ENCODE measurements at regions not wholly inside any gene's neighbourhood (a gene's known extent, or its start where the extent isn't known, plus 50 kb on each side); places are given as distances from the start of the nearest gene placed in this dataset.

DNA sequence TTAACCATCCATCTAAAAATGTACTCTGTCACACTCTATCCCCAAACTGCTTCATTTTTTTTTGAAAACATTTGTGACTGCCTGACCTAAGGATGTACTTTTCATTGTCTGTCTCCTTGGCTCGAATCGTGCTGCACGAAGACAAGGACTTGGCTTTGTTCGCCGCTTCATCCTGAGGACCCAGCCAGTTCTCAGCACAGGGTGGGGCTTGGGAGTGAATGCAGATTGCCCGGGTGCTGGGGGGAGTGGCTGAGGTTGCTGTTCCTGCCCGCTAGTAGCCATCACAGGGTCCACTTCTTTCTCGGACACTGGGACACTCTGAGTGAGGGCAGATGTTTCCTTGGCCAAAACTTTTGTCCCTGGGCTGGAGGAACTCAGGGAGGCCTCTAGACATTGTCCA lies 70.1 kb upstream of the CLCN4 start:
- DNase-seq, result no peak

DNA sequence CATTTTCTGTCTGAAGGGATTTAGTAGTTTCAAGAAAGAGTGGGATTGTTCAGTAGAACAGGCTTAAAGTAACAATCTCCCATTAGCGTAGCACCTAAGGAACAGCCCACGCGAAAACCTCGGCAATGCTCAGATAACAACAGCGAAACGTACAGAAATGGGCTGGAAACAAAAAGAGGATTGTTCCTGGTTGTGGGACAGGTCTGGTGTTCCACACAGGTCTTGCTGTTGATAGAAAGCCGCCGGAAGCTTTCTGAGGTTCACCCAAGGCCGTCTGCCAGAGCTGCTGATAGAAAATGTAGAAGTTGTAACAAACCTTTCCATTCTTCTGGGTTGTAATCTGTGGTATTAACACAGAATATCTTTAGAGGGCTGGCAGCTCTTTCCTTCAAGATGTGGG lies 69.4 kb upstream of the CLCN4 start:
- DNase-seq, result no peak

GRCh38 chrX:10089378-10089795 lies 67.4 kb upstream of the CLCN4 start:
- DNase-seq, result no peak

DNA sequence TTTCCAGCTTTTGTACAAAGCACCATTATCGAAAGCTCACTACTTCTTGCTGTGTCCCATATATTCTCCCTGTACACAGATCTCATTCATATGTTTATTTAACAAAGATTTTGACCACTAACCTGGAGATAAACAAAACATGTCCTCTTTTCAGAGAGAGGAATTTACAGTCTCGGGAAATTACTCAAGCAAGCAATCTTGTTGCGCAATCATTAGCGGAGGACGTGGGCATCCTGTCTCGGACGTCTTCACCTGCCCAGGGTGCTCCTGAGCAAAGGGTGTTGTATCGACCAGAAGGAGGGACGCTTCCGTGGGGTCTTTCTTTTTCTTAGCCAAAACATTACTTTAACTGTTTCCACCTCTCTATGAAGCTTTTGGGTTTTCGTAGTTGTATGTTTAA lies 66.5 kb upstream of the CLCN4 start:
- no peak for DNase-seq

- no peak for DNase-seq
These were observed 61.5 kb upstream of the CLCN4 start for GRCh38 chrX:10095246-10095645.

DNA sequence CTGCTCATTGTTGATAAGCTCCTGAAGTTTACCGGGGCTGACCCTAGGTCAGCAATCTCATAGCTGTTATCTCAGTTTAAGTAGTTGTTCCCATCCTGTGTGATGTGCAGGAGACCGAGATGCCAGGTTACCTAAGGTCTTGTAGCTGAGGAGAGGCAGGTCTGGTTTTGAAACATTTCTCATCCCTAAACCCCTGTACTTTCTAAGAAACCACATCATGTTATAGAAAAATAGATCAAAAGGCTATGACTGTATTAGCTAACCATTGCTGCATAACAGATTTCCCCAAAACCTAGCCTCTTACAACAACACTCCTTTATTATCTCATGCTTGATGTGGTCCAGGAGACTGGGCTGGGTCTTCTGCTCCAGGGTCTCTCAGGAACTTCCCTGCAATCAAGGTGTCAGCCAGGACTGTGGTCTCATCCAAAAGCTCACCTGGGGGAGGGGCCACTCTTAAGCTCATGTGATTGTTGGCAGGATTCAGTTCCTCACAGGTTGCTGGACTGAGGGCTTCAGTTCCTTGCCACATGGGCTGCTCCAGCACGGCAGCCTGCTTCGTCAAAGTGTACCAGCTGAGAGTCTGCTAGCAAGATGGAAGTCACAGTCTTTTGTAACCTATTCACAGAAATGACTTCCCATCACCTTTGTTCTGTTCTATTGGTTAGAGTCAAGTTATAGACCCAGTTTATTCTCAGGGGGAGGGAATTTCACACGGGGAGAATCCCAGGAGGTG lies 60.9 kb upstream of the CLCN4 start:
- no peak for DNase-seq

- peak; percentile 60 for DNase-seq
These were observed 58.5 kb upstream of the CLCN4 start for GRCh38 chrX:10098270-10098713.

DNA sequence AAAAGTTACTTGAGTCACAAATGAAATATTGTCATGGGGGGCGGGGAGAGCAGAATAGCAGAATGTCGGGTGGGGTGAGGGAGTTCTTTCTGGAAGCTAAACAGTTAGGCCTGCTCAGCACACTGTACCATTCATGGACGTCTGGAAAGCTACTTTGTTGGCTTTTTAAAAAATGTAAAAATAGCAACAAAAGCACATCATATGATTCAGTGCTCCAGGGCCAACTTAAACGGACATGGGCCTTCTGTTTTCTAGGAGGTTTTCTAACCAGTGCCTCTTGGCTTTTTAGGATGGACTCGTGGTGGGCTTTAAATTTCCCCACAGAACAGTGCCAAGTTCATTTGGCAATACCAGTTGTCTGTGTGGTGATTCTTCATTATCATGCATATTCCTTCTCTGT lies 57.4 kb upstream of the CLCN4 start:
- no peak for DNase-seq

DNA sequence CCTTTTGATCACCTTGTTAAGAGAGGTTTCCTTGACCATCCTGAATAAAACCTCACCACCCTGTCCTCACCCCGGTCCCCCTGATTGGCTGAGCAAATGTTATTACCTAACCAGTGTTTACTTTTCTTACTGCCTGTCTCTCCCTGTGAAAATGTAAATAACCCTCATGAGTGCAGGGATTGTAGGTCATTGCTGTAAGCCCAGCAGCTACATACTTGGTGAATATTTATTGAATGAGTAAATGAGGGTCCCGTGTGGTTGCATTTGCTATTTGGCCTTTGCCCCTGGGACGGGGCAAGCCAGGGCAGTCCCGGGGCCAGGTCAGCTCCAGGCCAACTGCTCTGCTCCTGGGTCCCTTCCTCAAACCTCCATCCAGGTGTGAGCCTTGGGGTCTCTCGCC lies 55.5 kb upstream of the CLCN4 start:
- DNase-seq, result no peak

- no peak for DNase-seq
These were observed 54.6 kb upstream of the CLCN4 start for GRCh38 chrX:10102046-10102704.

- DNase-seq, result no peak
These were observed 53.8 kb upstream of the CLCN4 start for GRCh38 chrX:10103023-10103422.

DNA sequence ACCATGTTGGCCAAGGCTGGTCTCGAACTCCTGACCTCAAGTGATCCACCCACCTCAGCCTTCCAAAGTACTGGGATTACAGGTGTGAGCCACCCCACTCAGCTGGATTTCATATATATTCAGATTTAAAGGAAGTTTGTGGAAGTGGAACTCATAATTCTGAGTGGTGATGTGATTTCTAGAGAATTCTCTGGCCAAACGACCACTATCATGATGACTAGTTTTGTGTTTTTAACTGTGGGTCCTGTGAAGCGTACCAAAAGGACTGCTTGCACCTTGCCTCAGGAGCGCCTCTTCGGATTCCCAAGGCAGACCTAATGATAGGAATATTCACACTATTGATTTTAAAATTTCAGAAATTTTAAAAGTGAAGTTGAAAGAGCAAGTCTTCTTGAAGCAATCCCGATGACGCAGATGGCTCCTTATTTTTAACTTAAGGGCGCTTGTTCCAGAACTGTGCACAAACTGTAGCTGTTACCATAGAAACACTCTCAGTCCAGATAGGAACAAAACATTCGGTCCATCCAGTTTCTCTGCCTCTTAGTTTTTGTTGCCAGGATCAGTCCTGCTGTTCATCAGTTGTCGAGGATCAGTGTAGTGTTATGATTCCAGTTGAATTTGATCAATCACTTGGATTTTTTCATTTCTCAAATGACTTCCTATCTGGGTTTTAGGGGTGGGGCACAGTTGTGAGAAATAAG lies 51.7 kb upstream of the CLCN4 start:
- no peak for DNase-seq

DNA sequence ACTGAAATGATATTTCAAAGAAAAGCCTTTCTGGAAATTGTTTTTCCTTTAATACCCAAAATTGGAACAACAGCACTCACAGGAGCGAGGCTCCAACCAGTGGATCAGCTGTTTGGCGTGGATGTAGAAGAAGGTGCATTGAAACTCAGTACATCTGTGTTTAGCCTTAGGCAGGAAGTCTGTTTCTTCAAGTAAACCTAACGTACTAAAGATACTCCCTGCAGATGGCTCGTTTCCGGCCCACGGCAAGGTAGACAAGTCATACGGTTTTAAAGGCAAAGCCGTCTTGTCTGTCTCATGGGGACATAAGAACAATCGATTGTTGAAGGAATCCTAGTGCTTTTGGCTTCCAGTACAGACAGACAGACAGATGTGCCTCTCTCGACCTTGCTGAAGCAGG lies 50.0 kb upstream of the CLCN4 start:
- DNase-seq, result peak; percentile 62
